Activated CD4-positive, alpha-beta T cell treated with anti-CD3 and anti-CD28 coated beads, Interleukin-2, amount 50 U/mL, for 24 hours (primary cell): ENCODE measurements at regions not wholly inside any gene's neighbourhood (a gene's known extent, or its start where the extent isn't known, plus 50 kb on each side); places are given as distances from the start of the nearest gene placed in this dataset.
"Not testable (repeated sequence)": the region's sequence is repeated elsewhere in the genome, so short reads cannot be mapped to it uniquely, and the experiment has no call there.

Experiments used
- DNase-seq, 2 donors: peaks; one replicate each; pipeline ENCODE4 v3.0.0-alpha.2; 2020; ENCODE audit warnings: low read depth in 1 of 2, low spot score in 1 of 2

GRCh38 chr15:57767481-57767880 is 61.0 kb downstream of the POLR2M start:
- DNase-seq: no peak

GRCh38 chr15:57769266-57769665 is 62.8 kb downstream of the POLR2M start:
- DNase-seq: no peak

- no peak for DNase-seq
Measured at GRCh38 chr15:57770495-57770894, 64.0 kb downstream of the POLR2M start.

- DNase-seq: no peak
Measured at GRCh38 chr15:57772223-57772957, 65.9 kb downstream of the POLR2M start.

- DNase-seq: no peak
Measured at GRCh38 chr15:57773051-57773450, 66.5 kb downstream of the POLR2M start.

GRCh38 chr15:57777003-57777402 is 70.5 kb downstream of the POLR2M start:
- no peak for DNase-seq

- DNase-seq: no peak
Measured at GRCh38 chr15:57780471-57780870, 74.0 kb downstream of the POLR2M start.

GRCh38 chr15:57782731-57783130 is 76.2 kb downstream of the POLR2M start:
- no peak for DNase-seq

- DNase-seq: no peak
Measured at GRCh38 chr15:57784081-57784511, 77.6 kb downstream of the POLR2M start.

- DNase-seq: no peak
Measured at GRCh38 chr15:57785039-57785438, 78.5 kb downstream of the POLR2M start.

GRCh38 chr15:57785959-57786358 is 79.4 kb downstream of the POLR2M start:
- DNase-seq: no peak

GRCh38 chr15:57789225-57789624 is 82.7 kb downstream of the POLR2M start:
- DNase-seq: no peak

GRCh38 chr15:57792724-57793449 is 86.4 kb downstream of the POLR2M start:
- no peak for DNase-seq

- no peak for DNase-seq
Measured at GRCh38 chr15:57795261-57795660, 88.7 kb downstream of the POLR2M start.

GRCh38 chr15:57796146-57796545 is 89.6 kb downstream of the POLR2M start:
- no peak for DNase-seq

- DNase-seq: no peak
Measured at GRCh38 chr15:57797110-57797509, 90.6 kb downstream of the POLR2M start.

GRCh38 chr15:57797568-57798267 is 91.2 kb downstream of the POLR2M start:
- no peak for DNase-seq

GRCh38 chr15:57806003-57806402 is 99.5 kb downstream of the POLR2M start:
- DNase-seq: no peak

- DNase-seq: not testable (repeated sequence)
Measured at GRCh38 chr15:57809285-57809684, 102.8 kb downstream of the POLR2M start.

- DNase-seq: no peak
Measured at GRCh38 chr15:57816599-57816998, 110.1 kb downstream of the POLR2M start.

GRCh38 chr15:57819646-57820045 is 113.1 kb downstream of the POLR2M start:
- no peak for DNase-seq

- DNase-seq: no peak
Measured at GRCh38 chr15:57820119-57820518, 113.6 kb downstream of the POLR2M start.
